H1 (cell line): ENCODE measurements at regions not wholly inside any gene's neighbourhood (a gene's known extent, or its start where the extent isn't known, plus 50 kb on each side); places are given as distances from the start of the nearest gene placed in this dataset.

Source experiments
- CBX8 ChIP-seq: fragments of 300-800, 300-1000 bp; sonication (generic); IDR thresholded peaks from 2 replicates; pipeline ENCODE4 v1.7.1; 2016; ENCODE audit warnings: low read depth, low read length, borderline replicate concordance
- HDAC2 ChIP-seq, 2 experiments: fragments of 300-600 bp in 1 of 2; sonication (generic) in 1 of 2; IDR thresholded peaks; 2 replicates each; pipeline ENCODE4 v1.6.1; 2011 to 2012; ENCODE audit warnings: low read depth in 2 of 2, low read length in 2 of 2, mild to moderate bottlenecking in 2 of 2, moderate library complexity in 2 of 2, borderline replicate concordance in 1 of 2, inconsistent platforms in 1 of 2
- JUND ChIP-seq: IDR thresholded peaks from 2 replicates; pipeline ENCODE4 v1.6.1; 2011; ENCODE audit warnings: mild to moderate bottlenecking, improper control_type of control experiment, low read length
- POU5F1 ChIP-seq: IDR thresholded peaks from 2 replicates; pipeline ENCODE4 v1.6.1; 2011; ENCODE audit warnings: low read depth, mild to moderate bottlenecking, low read length, moderate library complexity
- RAD21 ChIP-seq, 2 experiments: IDR thresholded peaks in 1 of 2; conservative IDR thresholded peaks in 1 of 2; 2 replicates each; pipeline ENCODE4 v1.6.1; 2011; ENCODE audit warnings: low read depth in 2 of 2, low read length in 2 of 2, improper control_type of control experiment in 1 of 2, inconsistent platforms in 1 of 2, mild to moderate bottlenecking in 1 of 2, moderate library complexity in 1 of 2
- SIX5 ChIP-seq: IDR thresholded peaks from 2 replicates; pipeline ENCODE4 v1.6.1; 2011; ENCODE audit warnings: mild to moderate bottlenecking, low read depth, low read length

DNA sequence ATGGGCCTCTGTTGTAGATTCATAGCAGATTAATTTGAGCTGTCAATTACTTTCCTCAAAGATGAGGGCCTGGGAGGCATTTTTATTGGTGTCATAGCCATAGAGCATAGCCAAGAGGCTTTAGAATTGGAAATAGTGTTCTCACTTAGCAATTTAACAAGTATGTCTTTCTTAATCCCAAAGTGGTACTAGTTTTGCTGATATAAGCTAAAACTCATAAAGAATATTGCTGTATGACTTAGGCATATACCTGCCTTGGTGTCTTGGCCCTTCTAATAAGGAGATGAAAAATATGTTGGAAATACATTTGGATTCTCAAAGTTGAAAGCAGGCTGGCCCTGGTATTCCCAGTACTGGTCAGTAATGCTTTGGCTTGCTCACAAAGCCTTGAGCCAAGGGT lies 221.5 kb upstream of the CXCL13 start (continued):
- no peak for TF ChIP-seq POU5F1
- TF ChIP-seq RAD21 (IDR thresholded peaks at IDR 0.05 in 1 of 2, conservative IDR thresholded peaks at IDR 0.05 in 1 of 2; ENCODE audit: low read depth in 2 of 2, low read length in 2 of 2), result no peak
- no peak for TF ChIP-seq JUND
- TF ChIP-seq CBX8, result no peak
- TF ChIP-seq SIX5, result no peak
- no peak for TF ChIP-seq HDAC2 (IDR thresholded peaks at IDR 0.05; ENCODE audit: borderline replicate concordance in 1 of 2, low read depth in 2 of 2, low read length in 2 of 2)
- TF ChIP-seq, all 59 proteins: peak for 0
